WI38 (cell line): ENCODE measurements at regions not wholly inside any gene's neighbourhood (a gene's known extent, or its start where the extent isn't known, plus 50 kb on each side); places are given as distances from the start of the nearest gene placed in this dataset.
A peak's percentile ranks its signal among the peaks of the same experiment; 100 is the strongest.

Experiments
- H3K4me3 ChIP-seq: 2 replicates; pipeline ENCODE4 v1.5.1; 2011; ENCODE audit warnings: low read depth, mild to moderate bottlenecking, control low read depth, low read length
- CTCF ChIP-seq: IDR thresholded peaks from 2 replicates; pipeline ENCODE4 v1.5.1; 2012; ENCODE audit warnings: low read depth, mild to moderate bottlenecking, control low read depth, low read length

- H3K4me3 ChIP-seq: no peak overlapping the region
- no peak for TF ChIP-seq CTCF
Measured at GRCh38 chr22:44650806-44651205, 51.2 kb upstream of the PRR5 start.

- peak overlapping the region; percentile 33 for H3K4me3 ChIP-seq
- TF ChIP-seq CTCF: no peak
Measured at GRCh38 chr22:44648821-44649565, 53.0 kb upstream of the PRR5 start.

- H3K4me3 ChIP-seq: peak overlapping the region; percentile 8; the same call in 1 of the 2 replicates
- TF ChIP-seq CTCF: no peak
Measured at GRCh38 chr22:44648085-44648820, 53.8 kb upstream of the PRR5 start.

- no peak overlapping the region for H3K4me3 ChIP-seq
- no peak for TF ChIP-seq CTCF
Measured at GRCh38 chr22:44647141-44647540, 54.9 kb upstream of the PRR5 start.

GRCh38 chr22:44646668-44647067, 55.3 kb upstream of the PRR5 start:
- no peak for TF ChIP-seq CTCF
- H3K4me3 ChIP-seq: no peak overlapping the region

GRCh38 chr22:44646141-44646540, 55.9 kb upstream of the PRR5 start:
- TF ChIP-seq CTCF: no peak
- H3K4me3 ChIP-seq: no peak overlapping the region

- no peak for TF ChIP-seq CTCF
- H3K4me3 ChIP-seq: no peak overlapping the region
Measured at GRCh38 chr22:44645531-44645930, 56.5 kb upstream of the PRR5 start.
